ENCODE measurements at regions not wholly inside any gene's neighbourhood (a gene's known extent, or its start where the extent isn't known, plus 50 kb on each side); places are given as distances from the start of the nearest gene placed in this dataset.

- no peak for TF ChIP-seq SIN3A (IDR thresholded peaks at IDR 0.05; ENCODE audit: borderline replicate concordance, insufficient read depth, low read length)
- no peak for TF ChIP-seq FOXP2 (optimal IDR thresholded peaks at IDR 0.05; ENCODE audit: borderline replicate concordance, extremely low read depth, extremely low read length, insufficient read depth)
Measured at GRCh38 chr14:87767567-87767901, 225.4 kb downstream of the GALC start.

- TF ChIP-seq TAF1 (IDR thresholded peaks at IDR 0.05; ENCODE audit: borderline replicate concordance, insufficient read depth, low read length): no peak
- no peak for TF ChIP-seq SIN3A (IDR thresholded peaks at IDR 0.05; ENCODE audit: borderline replicate concordance, insufficient read depth, low read length)
- no peak for TF ChIP-seq FOXP2 (optimal IDR thresholded peaks at IDR 0.05; ENCODE audit: borderline replicate concordance, extremely low read depth, extremely low read length, insufficient read depth)
- TF ChIP-seq POLR2AphosphoS5 (IDR thresholded peaks at IDR 0.05; ENCODE audit: low read depth, low read length): no peak
- no peak for TF ChIP-seq REST (IDR thresholded peaks at IDR 0.05; ENCODE audit: insufficient read depth in 1 of 2, low read depth in 2 of 2, low read length in 2 of 2)
Measured at GRCh38 chr14:87758876-87759275, 234.1 kb downstream of the GALC start.

- TF ChIP-seq FOXP2 (optimal IDR thresholded peaks at IDR 0.05; ENCODE audit: borderline replicate concordance, extremely low read depth, extremely low read length, insufficient read depth) (no peak), POLR2AphosphoS5 (IDR thresholded peaks at IDR 0.05; ENCODE audit: low read depth, low read length) (no peak)
Measured at GRCh38 chr14:87756661-87757060, 236.3 kb downstream of the GALC start.

- TF ChIP-seq FOXP2 (optimal IDR thresholded peaks at IDR 0.05; ENCODE audit: borderline replicate concordance, extremely low read depth, extremely low read length, insufficient read depth) (no peak), TAF1 (IDR thresholded peaks at IDR 0.05; ENCODE audit: borderline replicate concordance, insufficient read depth, low read length) (no peak), POLR2AphosphoS5 (IDR thresholded peaks at IDR 0.05; ENCODE audit: low read depth, low read length) (no peak), REST (IDR thresholded peaks at IDR 0.05; ENCODE audit: insufficient read depth in 1 of 2, low read depth in 2 of 2, low read length in 2 of 2) (no peak), SIN3A (IDR thresholded peaks at IDR 0.05; ENCODE audit: borderline replicate concordance, insufficient read depth, low read length) (no peak)
Measured at GRCh38 chr14:87754520-87755223, 238.3 kb downstream of the GALC start.

GRCh38 chr14:87748558-87748957 lies 244.4 kb downstream of the GALC start:
- no peak for TF ChIP-seq TAF1 (IDR thresholded peaks at IDR 0.05; ENCODE audit: borderline replicate concordance, insufficient read depth, low read length)

- TF ChIP-seq POLR2AphosphoS5 (IDR thresholded peaks at IDR 0.05; ENCODE audit: low read depth, low read length) (no peak), FOXP2 (optimal IDR thresholded peaks at IDR 0.05; ENCODE audit: borderline replicate concordance, extremely low read depth, extremely low read length, insufficient read depth) (no peak), SIN3A (IDR thresholded peaks at IDR 0.05; ENCODE audit: borderline replicate concordance, insufficient read depth, low read length) (no peak), REST (IDR thresholded peaks at IDR 0.05; ENCODE audit: insufficient read depth in 1 of 2, low read depth in 2 of 2, low read length in 2 of 2) (no peak)
Measured at GRCh38 chr14:87745507-87746118, 247.4 kb downstream of the GALC start.

Measured in PFSK-1 (cell line).